Neural progenitor cell (in vitro differentiated cells): ENCODE measurements at regions not wholly inside any gene's neighbourhood (a gene's known extent, or its start where the extent isn't known, plus 50 kb on each side); places are given as distances from the start of the nearest gene placed in this dataset.

Experiments used
- CTCF ChIP-seq: fragments of 200-600 bp; sonication (generic); IDR thresholded peaks from 2 replicates; pipeline ENCODE4 v1.5.1; 2017; ENCODE audit warnings: antibody characterized with exemption, mild to moderate bottlenecking
- EZH2 ChIP-seq: fragments of 200-600 bp; sonication (generic); IDR thresholded peaks from 2 replicates; pipeline ENCODE4 v1.6.1; 2017; ENCODE audit warnings: antibody characterized with exemption, mild to moderate bottlenecking, moderate library complexity
- EZH2phosphoT487 ChIP-seq: fragments of 200-600 bp; sonication (generic); IDR thresholded peaks from 2 replicates; pipeline ENCODE4 v1.6.1; 2017; ENCODE audit warnings: antibody characterized with exemption

DNA sequence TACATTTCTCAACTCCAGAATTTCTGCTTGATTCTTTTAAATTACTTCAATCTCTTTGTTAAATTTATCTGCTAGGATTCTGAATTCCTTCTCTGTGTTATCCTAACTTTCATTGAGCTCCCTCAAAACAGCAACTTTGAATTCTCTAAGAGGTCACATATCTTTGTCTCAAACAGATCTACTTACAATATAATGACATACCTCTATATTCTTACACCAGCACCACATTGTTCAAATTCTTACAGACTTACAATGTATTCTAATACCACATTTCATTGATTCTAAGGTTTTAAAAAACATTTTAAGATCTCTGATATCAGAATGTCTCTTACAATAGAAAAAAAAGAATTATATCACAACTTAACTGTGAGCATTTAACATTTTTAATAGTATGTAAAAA, 77.4 kb downstream of the DIRAS3 start:
- TF ChIP-seq CTCF (no peak), EZH2phosphoT487 (no peak), EZH2 (no peak)
